ENCODE measurements at regions not wholly inside any gene's neighbourhood (a gene's known extent, or its start where the extent isn't known, plus 50 kb on each side); places are given as distances from the start of the nearest gene placed in this dataset.

DNA sequence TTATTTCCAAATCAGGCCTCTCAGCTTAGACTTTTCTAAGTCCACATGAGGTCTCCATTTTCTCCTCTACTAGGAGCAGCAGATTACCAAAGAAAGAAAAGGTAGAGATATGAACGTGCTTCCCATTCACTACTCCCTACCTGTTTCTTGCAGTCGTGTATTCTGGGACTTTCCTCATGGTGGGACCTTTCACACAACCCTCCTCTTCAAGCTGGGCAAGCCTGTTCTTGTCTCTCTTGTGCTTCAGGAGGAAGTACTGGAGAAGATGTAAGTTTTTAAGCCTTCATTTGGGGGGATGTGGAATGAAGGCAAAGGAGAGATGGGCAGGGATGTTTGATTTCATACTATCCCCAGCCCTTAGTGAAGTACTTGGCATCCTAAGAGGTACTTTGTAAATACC is 128.8 kb upstream of the SESN3 start:
- Histone ChIP-seq H3K27ac (ENCODE audit: low read depth, low read length) (no peak overlapping the region), H3K27me3 (ENCODE audit: insufficient read depth, low read length) (peaks cover 11% of the 10 kb centered on the region; the same call in 1 of the 2 replicates), H4K20me1 (ENCODE audit: insufficient read depth) (no peaks in the 10 kb centered on the region), H3K4me3 (replicated peaks in 1 of 2; ENCODE audit: low read depth in 1 of 2, low read length in 2 of 2) (no peak overlapping the region), H3K4me1 (ENCODE audit: control insufficient read depth in 1 of 2, insufficient read depth in 2 of 2, low read length in 2 of 2) (peaks cover 0 to 5% of the 10 kb centered on the region in 2 experiments; a peak in 2 of 4 replicates), H3K4me2 (ENCODE audit: low read length) (no peak overlapping the region), H3K79me2 (ENCODE audit: insufficient read depth, low read length) (no peaks in the 10 kb centered on the region), H3K9ac (ENCODE audit: low read length) (no peak overlapping the region), H3K9me3 (ENCODE audit: control insufficient read depth in 1 of 2, insufficient read depth in 1 of 2, low read depth in 1 of 2, low read length in 2 of 2) (no peaks in the 10 kb centered on the region), H2AFZ (ENCODE audit: low read depth, low read length, poor library complexity, severe bottlenecking) (no peak overlapping the region), H3K36me3 (ENCODE audit: control insufficient read depth in 1 of 2, insufficient read depth in 2 of 2, low read length in 2 of 2) (no peaks in the 10 kb centered on the region), H3K9me2 (ENCODE audit: insufficient read depth) (no peaks in the 10 kb centered on the region)
- intact Hi-C loops (cut with micrococcal nuclease), result no loop called here
- BruUV-seq (replicated peaks), result no TSS peak
- TF ChIP-seq, protein P1, sequence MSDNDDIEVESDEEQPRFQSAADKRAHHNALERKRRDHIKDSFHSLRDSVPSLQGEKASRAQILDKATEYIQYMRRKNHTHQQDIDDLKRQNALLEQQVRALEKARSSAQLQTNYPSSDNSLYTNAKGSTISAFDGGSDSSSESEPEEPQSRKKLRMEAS (IDR thresholded peaks at IDR 0.05), result no peak
- no peak for TF ChIP-seq RAD21 (IDR thresholded peaks at IDR 0.05; ENCODE audit: low read depth)
- no peak for TF ChIP-seq SIN3A (IDR thresholded peaks at IDR 0.05; ENCODE audit: low read depth)
- no peak for TF ChIP-seq POLR2AphosphoS5 (IDR thresholded peaks at IDR 0.05; ENCODE audit: low read depth, low read length)
- TF ChIP-seq EGR1 (IDR thresholded peaks at IDR 0.05; ENCODE audit: low read depth), result no peak
- no peak for TF ChIP-seq ZNF274 (IDR thresholded peaks at IDR 0.05; ENCODE audit: low read depth, low read length)
- no peak for TF ChIP-seq CEBPB (IDR thresholded peaks at IDR 0.05; ENCODE audit: low read depth)
- no peak for TF ChIP-seq FOSL1 (IDR thresholded peaks at IDR 0.05; ENCODE audit: low read depth)
- no peak for TF ChIP-seq EZH2phosphoT487 (IDR thresholded peaks at IDR 0.05; ENCODE audit: borderline replicate concordance)
- TF ChIP-seq SRF (IDR thresholded peaks at IDR 0.05; ENCODE audit: low read depth), result no peak
- TF ChIP-seq CBX3 (IDR thresholded peaks at IDR 0.05; ENCODE audit: low read depth), result no peak
- RAD21 ChIA-PET (ENCODE audit: low non-redundant PET in 1 of 2, low total read pairs in 2 of 2, uncharacterized antibody in 2 of 2, unreplicated experiment in 2 of 2), result no interaction called here
- DNase-seq (ENCODE audit: low read depth, low spot score) (no peak), ATAC-seq (no peak)
- POLR2A ChIA-PET, result no interaction called here
- CTCF ChIA-PET, result no interaction called here

GRCh38 chr11:95359341-95359663 is 128.3 kb upstream of the SESN3 start:
- no TSS peak for BruUV-seq (replicated peaks)
- Histone ChIP-seq H3K4me1 (ENCODE audit: control insufficient read depth in 1 of 2, insufficient read depth in 2 of 2, low read length in 2 of 2) (peaks cover 0 to under 1% of the 10 kb centered on the region in 2 experiments; a peak in 1 of 4 replicates), H4K20me1 (ENCODE audit: insufficient read depth) (no peaks in the 10 kb centered on the region), H3K27ac (ENCODE audit: low read depth, low read length) (no peak overlapping the region), H3K27me3 (ENCODE audit: insufficient read depth, low read length) (peaks cover 11% of the 10 kb centered on the region; the same call in 1 of the 2 replicates), H3K9me3 (ENCODE audit: control insufficient read depth in 1 of 2, insufficient read depth in 1 of 2, low read depth in 1 of 2, low read length in 2 of 2) (no peaks in the 10 kb centered on the region), H3K36me3 (ENCODE audit: control insufficient read depth in 1 of 2, insufficient read depth in 2 of 2, low read length in 2 of 2) (no peaks in the 10 kb centered on the region), H3K4me3 (replicated peaks in 1 of 2; ENCODE audit: low read depth in 1 of 2, low read length in 2 of 2) (no peak overlapping the region), H3K9ac (ENCODE audit: low read length) (no peak overlapping the region), H3K79me2 (ENCODE audit: insufficient read depth, low read length) (no peaks in the 10 kb centered on the region), H3K9me2 (ENCODE audit: insufficient read depth) (no peaks in the 10 kb centered on the region), H3K4me2 (ENCODE audit: low read length) (no peak overlapping the region), H2AFZ (ENCODE audit: low read depth, low read length, poor library complexity, severe bottlenecking) (no peak overlapping the region)
- intact Hi-C loops (cut with micrococcal nuclease), result no loop called here
- ChIA-PET RAD21 (ENCODE audit: low non-redundant PET in 1 of 2, low total read pairs in 2 of 2, uncharacterized antibody in 2 of 2, unreplicated experiment in 2 of 2) (no interaction called here), POLR2A (no interaction called here), CTCF (no interaction called here)
- DNase-seq (ENCODE audit: low read depth, low spot score) (no peak), ATAC-seq (no peak)
- TF ChIP-seq EZH2phosphoT487 (IDR thresholded peaks at IDR 0.05; ENCODE audit: borderline replicate concordance), result no peak
- TF ChIP-seq, protein P2, sequence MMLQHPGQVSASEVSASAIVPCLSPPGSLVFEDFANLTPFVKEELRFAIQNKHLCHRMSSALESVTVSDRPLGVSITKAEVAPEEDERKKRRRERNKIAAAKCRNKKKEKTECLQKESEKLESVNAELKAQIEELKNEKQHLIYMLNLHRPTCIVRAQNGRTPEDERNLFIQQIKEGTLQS (IDR thresholded peaks at IDR 0.05), result no peak
- no peak for TF ChIP-seq SIN3A (IDR thresholded peaks at IDR 0.05; ENCODE audit: low read depth)
- TF ChIP-seq POLR2A (IDR thresholded peaks at IDR 0.05; ENCODE audit: borderline replicate concordance, extremely low read depth, insufficient read depth, insufficient read length), result no peak
- no peak for TF ChIP-seq EZH2 (IDR thresholded peaks at IDR 0.05)
- TF ChIP-seq SRF (IDR thresholded peaks at IDR 0.05; ENCODE audit: low read depth), result no peak
- TF ChIP-seq ELF1 (IDR thresholded peaks at IDR 0.05; ENCODE audit: borderline replicate concordance, low read depth), result no peak
- TF ChIP-seq, protein P1 (IDR thresholded peaks at IDR 0.05), result no peak
- TF ChIP-seq RAD21 (IDR thresholded peaks at IDR 0.05; ENCODE audit: low read depth), result no peak
- no peak for TF ChIP-seq TCF7L2 (IDR thresholded peaks at IDR 0.05; ENCODE audit: borderline replicate concordance, extremely low read depth, insufficient read depth, insufficient read length)
- no peak for TF ChIP-seq CTCF (IDR thresholded peaks at IDR 0.05 in 2 of 3, conservative IDR thresholded peaks at IDR 0.05 in 1 of 3; ENCODE audit: borderline replicate concordance in 1 of 3, insufficient read depth in 1 of 3, low read depth in 2 of 3, low read length in 2 of 3)
- TF ChIP-seq JUND (IDR thresholded peaks at IDR 0.05), result no peak

Measured in HCT116 (cell line).